Activated CD8-positive, alpha-beta T cell treated with anti-CD3 and anti-CD28 coated beads, Interleukin-2, amount 10 ng/mL, durations not matched to agents 7 days and 5 days (primary cell): ENCODE measurements at regions not wholly inside any gene's neighbourhood (a gene's known extent, or its start where the extent isn't known, plus 50 kb on each side); places are given as distances from the start of the nearest gene placed in this dataset.

ENCODE experiments used
- ATAC-seq: fragments of 150-1000 bp; cut with Tn5 transposase; one replicate; pipeline ENCODE4 v1.10.0; 2021; ENCODE audit warnings: moderate library complexity
- CTCF ChIA-PET: fragments of 350-600 bp; sonication (Branson Sonifier 250); formaldehyde crosslinking; loops from one replicate; lab custom pipeline; 2021; ENCODE audit warnings: antibody characterized with exemption; lab: Charles Lee
- POLR2A ChIA-PET: fragments of 350-600 bp; sonication (Branson Sonifier 250); formaldehyde crosslinking; loops from one replicate; lab custom pipeline; 2021; ENCODE audit warnings: antibody characterized with exemption; lab: Charles Lee
- DNase-seq: peaks from one replicate; pipeline ENCODE4 v3.0.0-alpha.2; 2020
- H3K27ac Mint-ChIP-seq: one replicate; pipeline ENCODE4 v1.8.0; 2021; ENCODE audit warnings: mild to moderate bottlenecking, mixed read lengths
- H3K27me3 Mint-ChIP-seq: one replicate; pipeline ENCODE4 v1.8.0; 2021; ENCODE audit warnings: low read depth, mixed read lengths
- H3K36me3 Mint-ChIP-seq: one replicate; pipeline ENCODE4 v1.8.0; 2021; ENCODE audit warnings: low read depth, mixed read lengths
- H3K4me1 Mint-ChIP-seq: one replicate; pipeline ENCODE4 v1.8.0; 2021; ENCODE audit warnings: low read depth, mixed read lengths
- H3K4me3 Mint-ChIP-seq: one replicate; pipeline ENCODE4 v1.8.0; 2021; ENCODE audit warnings: mild to moderate bottlenecking, mixed read lengths
- H3K9me3 Mint-ChIP-seq: one replicate; pipeline ENCODE4 v1.8.0; 2022; ENCODE audit warnings: mixed read lengths; ENCODE audit not compliant: insufficient read depth

DNA sequence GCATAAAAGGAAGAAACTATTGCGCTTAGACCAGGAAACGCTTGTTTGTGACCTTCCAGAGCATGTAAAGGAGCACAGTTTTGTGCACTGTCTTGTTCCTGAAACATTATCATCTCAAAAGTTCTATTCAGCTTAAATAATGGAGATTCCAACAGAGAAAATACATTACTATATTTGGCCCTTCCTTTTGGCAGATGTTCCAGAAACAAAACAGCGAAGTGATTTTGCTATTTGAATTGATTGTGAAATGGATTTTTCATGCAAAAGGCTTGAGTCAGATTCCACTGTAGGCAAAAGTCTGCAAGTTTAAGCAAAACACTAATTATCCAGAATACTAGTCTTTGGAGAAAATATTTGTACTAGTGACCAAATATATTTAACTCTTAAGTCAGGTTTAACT is 80.3 kb upstream of the PTBP2 start:
- no peak for ATAC-seq
- CTCF ChIA-PET: no interaction called here
- Mint-ChIP-seq H3K4me1 (no peaks in the 10 kb centered on the region), H3K4me3 (no peak overlapping the region), H3K27me3 (peaks cover 3% of the 10 kb centered on the region), H3K27ac (no peak overlapping the region), H3K36me3 (no peaks in the 10 kb centered on the region), H3K9me3 (no peaks in the 10 kb centered on the region)
- DNase-seq: no peak
- POLR2A ChIA-PET: no interaction called here

DNA sequence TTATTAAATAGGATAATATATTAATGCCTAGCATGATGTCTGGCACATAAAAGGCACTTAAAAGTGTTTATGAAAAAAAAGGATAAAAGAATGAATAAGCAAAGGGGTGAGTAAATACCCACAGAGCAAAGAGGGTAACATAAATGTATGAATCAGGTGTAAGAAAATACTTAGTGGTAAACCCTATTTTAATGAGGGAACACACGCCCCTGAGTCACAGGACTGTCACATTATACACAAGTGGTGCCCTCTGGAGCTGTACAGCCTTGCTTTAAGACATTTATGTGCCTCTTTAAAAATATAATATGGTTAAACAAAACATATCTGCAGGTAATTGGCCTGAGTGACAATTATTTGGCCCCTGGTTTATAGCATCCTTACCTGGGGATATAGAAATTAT is 78.1 kb upstream of the PTBP2 start:
- Mint-ChIP-seq H3K36me3 (no peaks in the 10 kb centered on the region), H3K27ac (no peak overlapping the region), H3K4me3 (no peak overlapping the region), H3K4me1 (no peaks in the 10 kb centered on the region), H3K27me3 (peaks cover 3% of the 10 kb centered on the region), H3K9me3 (no peaks in the 10 kb centered on the region)
- no peak for DNase-seq
- POLR2A ChIA-PET: no interaction called here
- CTCF ChIA-PET: no interaction called here
- no peak for ATAC-seq

DNA sequence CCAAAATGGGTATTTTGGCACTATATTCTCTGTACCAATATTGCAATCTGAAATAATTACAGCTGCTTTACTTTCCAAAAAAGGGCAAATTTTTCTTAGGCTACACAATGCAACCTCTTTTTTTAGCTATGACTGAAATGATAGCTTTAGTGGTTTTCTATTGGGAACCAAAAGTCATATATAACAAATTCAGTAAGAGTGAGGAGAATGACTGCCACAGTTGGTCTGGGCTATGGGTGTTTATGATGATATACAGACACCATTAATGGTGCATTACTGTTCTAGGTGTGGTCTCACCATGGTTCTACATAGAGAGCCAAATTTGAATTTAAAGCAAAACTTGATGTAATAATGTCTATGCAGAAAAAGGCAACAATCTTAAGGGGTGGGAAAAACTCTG is 72.3 kb upstream of the PTBP2 start:
- ChIA-PET CTCF (no interaction called here), POLR2A (no interaction called here)
- Mint-ChIP-seq H3K27ac (no peak overlapping the region), H3K4me1 (no peaks in the 10 kb centered on the region), H3K9me3 (no peaks in the 10 kb centered on the region), H3K4me3 (no peak overlapping the region), H3K27me3 (no peaks in the 10 kb centered on the region), H3K36me3 (no peaks in the 10 kb centered on the region)
- ATAC-seq: no peak
- DNase-seq: no peak

DNA sequence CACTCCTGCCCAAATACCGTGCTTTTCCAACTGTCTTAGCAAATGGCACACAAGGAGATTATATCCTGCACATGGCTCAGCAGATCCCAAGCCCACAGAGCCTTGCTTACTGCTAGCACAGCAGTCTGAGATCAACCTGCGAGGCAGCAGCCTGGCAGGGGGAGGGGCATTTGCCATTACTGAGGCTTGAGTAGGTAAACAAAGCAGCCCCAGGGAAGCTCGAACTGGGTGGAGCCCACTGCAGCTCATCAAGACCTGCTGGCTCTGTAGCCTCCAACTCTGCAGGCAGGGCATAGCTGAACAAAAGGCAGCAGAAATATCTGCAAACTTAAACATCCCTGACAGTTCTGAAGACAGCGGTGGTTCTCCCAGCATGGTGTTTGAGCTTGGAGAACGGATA is 70.1 kb upstream of the PTBP2 start:
- H3K9me3 Mint-ChIP-seq: no peaks in the 10 kb centered on the region
- no peaks in the 10 kb centered on the region for H3K36me3 Mint-ChIP-seq
- ATAC-seq (no peak), DNase-seq (no peak)
- H3K27me3 Mint-ChIP-seq: no peaks in the 10 kb centered on the region
- ChIA-PET POLR2A (no interaction called here), CTCF (no interaction called here)
- H3K4me3 Mint-ChIP-seq: no peak overlapping the region
- H3K27ac Mint-ChIP-seq: no peak overlapping the region
- no peaks in the 10 kb centered on the region for H3K4me1 Mint-ChIP-seq

DNA sequence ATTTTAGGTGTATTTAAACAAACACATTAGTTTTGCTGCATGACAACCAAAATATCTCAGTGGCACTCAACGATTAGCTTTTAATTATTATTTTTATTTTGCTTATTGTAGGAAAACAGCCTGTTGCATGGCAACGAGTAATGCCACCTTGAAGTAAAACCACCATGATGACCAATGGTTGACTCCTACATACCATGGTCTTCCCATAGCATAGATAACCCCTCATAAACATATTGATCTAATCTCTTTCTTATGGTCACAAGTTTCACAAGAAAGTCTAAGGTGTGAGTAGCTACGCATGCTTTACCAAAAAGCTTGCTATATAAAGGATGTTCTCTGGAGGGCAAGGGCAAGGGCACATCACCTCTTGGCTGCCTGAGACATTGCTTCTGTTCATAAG is 61.5 kb upstream of the PTBP2 start:
- H3K27ac Mint-ChIP-seq: no peak overlapping the region
- ATAC-seq: no peak
- POLR2A ChIA-PET: no interaction called here
- no peaks in the 10 kb centered on the region for H3K36me3 Mint-ChIP-seq
- DNase-seq: no peak
- CTCF ChIA-PET: no interaction called here
- H3K4me1 Mint-ChIP-seq: no peaks in the 10 kb centered on the region
- no peak overlapping the region for H3K4me3 Mint-ChIP-seq
- no peaks in the 10 kb centered on the region for H3K27me3 Mint-ChIP-seq
- H3K9me3 Mint-ChIP-seq: peaks cover 5% of the 10 kb centered on the region

DNA sequence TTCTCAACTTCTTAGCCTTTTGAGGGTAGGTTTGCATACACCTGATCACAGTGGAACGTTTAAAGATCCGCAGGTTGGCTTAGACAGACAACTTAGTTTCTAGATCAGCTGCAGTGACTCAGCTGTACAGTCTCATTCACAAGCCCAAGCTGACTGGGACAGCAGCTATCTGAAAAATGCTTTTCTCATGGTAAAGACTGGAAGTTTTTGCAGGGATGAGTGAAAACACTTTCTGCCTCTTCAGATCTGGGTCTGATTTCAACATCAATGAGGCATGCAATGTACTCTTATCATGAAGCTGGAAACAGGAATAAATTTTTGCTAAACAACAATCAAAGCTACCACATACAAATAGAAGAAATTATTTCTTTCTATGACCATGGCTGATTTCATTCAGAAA is 61.1 kb upstream of the PTBP2 start:
- no peak overlapping the region for H3K27ac Mint-ChIP-seq
- CTCF ChIA-PET: no interaction called here
- no peaks in the 10 kb centered on the region for H3K4me1 Mint-ChIP-seq
- H3K9me3 Mint-ChIP-seq: peaks cover 5% of the 10 kb centered on the region
- no peaks in the 10 kb centered on the region for H3K36me3 Mint-ChIP-seq
- no peak overlapping the region for H3K4me3 Mint-ChIP-seq
- no peaks in the 10 kb centered on the region for H3K27me3 Mint-ChIP-seq
- POLR2A ChIA-PET: no interaction called here
- ATAC-seq (no peak), DNase-seq (no peak)
